ENCODE measurements at regions not wholly inside any gene's neighbourhood (a gene's known extent, or its start where the extent isn't known, plus 50 kb on each side); places are given as distances from the start of the nearest gene placed in this dataset.

DNA sequence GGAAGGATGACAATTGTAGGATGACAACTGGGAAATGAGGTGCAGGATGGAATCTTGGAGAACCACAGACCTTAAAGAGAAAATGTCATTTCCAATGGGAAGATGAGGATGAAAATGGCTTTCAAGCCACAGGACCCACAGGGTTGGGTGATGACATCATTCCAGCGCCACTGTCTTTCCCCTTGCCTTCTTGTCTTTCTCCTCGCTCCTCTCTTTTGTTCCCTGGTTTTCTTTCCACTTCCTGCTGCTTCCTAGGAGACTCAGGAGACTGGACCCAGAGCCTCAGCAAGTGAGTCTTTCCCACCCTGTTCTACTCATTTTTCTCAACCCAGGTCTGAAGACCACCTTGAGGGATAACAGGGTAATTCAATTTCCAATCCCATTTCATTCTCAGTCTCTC lies 548.8 kb downstream of the FGF9 start:
- Histone ChIP-seq H3K27me3 (ENCODE audit: control insufficient read depth, insufficient read depth, low read length) (peaks cover 6% of the 10 kb centered on the region; the same call in 1 of the 2 replicates), H4K8ac (ENCODE audit: low read depth in 2 of 2, low read length in 2 of 2) (no peak overlapping the region), H2AFZ (replicated peaks; ENCODE audit: low read length, poor library complexity) (no peak overlapping the region), H2BK15ac (ENCODE audit: low read depth, low read length) (no peak overlapping the region), H2BK5ac (ENCODE audit: low read depth, low read length, poor library complexity, severe bottlenecking) (no peak overlapping the region), H3K23ac (ENCODE audit: low read depth, low read length) (no peak overlapping the region), H3K4ac (ENCODE audit: low read depth, low read length) (no peak overlapping the region), H2AK9ac (replicated peaks; ENCODE audit: low read depth, low read length, poor library complexity) (no peak overlapping the region), H3K14ac (replicated peaks; ENCODE audit: low read depth, low read length) (no peak overlapping the region), H3K79me1 (ENCODE audit: low read depth in 1 of 2, low read length in 2 of 2) (no peaks in the 10 kb centered on the region), H3K18ac (ENCODE audit: low read depth, low read length) (no peak overlapping the region), H3K4me1 (ENCODE audit: control insufficient read depth, insufficient read depth, low read length) (no peaks in the 10 kb centered on the region), H3K9me1 (ENCODE audit: insufficient read depth, low read length) (no peaks in the 10 kb centered on the region), H3K4me3 (ENCODE audit: insufficient read depth, low read depth, low read length) (no peak overlapping the region), H3K56ac (ENCODE audit: extremely low read depth, insufficient read depth, low read length) (no peak overlapping the region), H4K5ac (ENCODE audit: low read depth, low read length) (no peak overlapping the region), H2BK20ac (ENCODE audit: low read depth, low read length) (no peak overlapping the region), H2BK120ac (ENCODE audit: low read depth, low read length) (no peak overlapping the region), H3K9me3 (ENCODE audit: control insufficient read depth, insufficient read depth, low read length) (no peaks in the 10 kb centered on the region), H4K91ac (ENCODE audit: insufficient read depth, low read depth, low read length) (no peak overlapping the region), H3K4me2 (ENCODE audit: low read depth, low read length) (no peak overlapping the region), H2AK5ac (ENCODE audit: low read depth, low read length) (no peak overlapping the region), H3K27ac (ENCODE audit: insufficient read depth, low read length) (no peak overlapping the region), H3K9ac (ENCODE audit: low read depth, low read length) (no peak overlapping the region), H4K20me1 (ENCODE audit: insufficient read depth, low read length) (no peaks in the 10 kb centered on the region), H3K36me3 (ENCODE audit: control insufficient read depth, insufficient read depth, low read length) (no peaks in the 10 kb centered on the region)
- DNase-seq (no peak), ATAC-seq (ENCODE audit: low read depth) (no peak)
- in situ Hi-C loops (cut with MboI; ENCODE audit: low sequenced_read_pairs) (no loop called here), dilution Hi-C loops (cut with HindIII; ENCODE audit: low sequenced_read_pairs, unreplicated experiment) (no loop called here), intact Hi-C loops (cut with micrococcal nuclease) (no loop called here)
- WGBS, 2 experiments (ENCODE audit: extremely low coverage in 2 of 2, insufficient read length in 1 of 2), result 90% methylated on average over 2 of the region's 2 CpGs; no CpG with 5 or more reads in 1 of the 2 experiments
- ChIA-PET CTCF (no interaction called here), POLR2A (ENCODE audit: unreplicated experiment) (no interaction called here)
- no TSS peak for BruUV-seq (replicated peaks)
- TF ChIP-seq, protein P1, sequence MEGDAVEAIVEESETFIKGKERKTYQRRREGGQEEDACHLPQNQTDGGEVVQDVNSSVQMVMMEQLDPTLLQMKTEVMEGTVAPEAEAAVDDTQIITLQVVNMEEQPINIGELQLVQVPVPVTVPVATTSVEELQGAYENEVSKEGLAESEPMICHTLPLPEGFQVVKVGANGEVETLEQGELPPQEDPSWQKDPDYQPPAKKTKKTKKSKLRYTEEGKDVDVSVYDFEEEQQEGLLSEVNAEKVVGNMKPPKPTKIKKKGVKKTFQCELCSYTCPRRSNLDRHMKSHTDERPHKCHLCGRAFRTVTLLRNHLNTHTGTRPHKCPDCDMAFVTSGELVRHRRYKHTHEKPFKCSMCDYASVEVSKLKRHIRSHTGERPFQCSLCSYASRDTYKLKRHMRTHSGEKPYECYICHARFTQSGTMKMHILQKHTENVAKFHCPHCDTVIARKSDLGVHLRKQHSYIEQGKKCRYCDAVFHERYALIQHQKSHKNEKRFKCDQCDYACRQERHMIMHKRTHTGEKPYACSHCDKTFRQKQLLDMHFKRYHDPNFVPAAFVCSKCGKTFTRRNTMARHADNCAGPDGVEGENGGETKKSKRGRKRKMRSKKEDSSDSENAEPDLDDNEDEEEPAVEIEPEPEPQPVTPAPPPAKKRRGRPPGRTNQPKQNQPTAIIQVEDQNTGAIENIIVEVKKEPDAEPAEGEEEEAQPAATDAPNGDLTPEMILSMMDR (conservative IDR thresholded peaks at IDR 0.05; ENCODE audit: low read depth, low read length), result no peak
- TF ChIP-seq BHLHE40 (IDR thresholded peaks at IDR 0.05; ENCODE audit: low read depth, low read length) (no peak), POLR2A (IDR thresholded peaks at IDR 0.05; ENCODE audit: low read depth, low read length) (no peak), RCOR1 (IDR thresholded peaks at IDR 0.05; ENCODE audit: insufficient replicate concordance, low read length) (no peak), USF2 (IDR thresholded peaks at IDR 0.05; ENCODE audit: low read depth, low read length) (no peak), CHD1 (IDR thresholded peaks at IDR 0.05; ENCODE audit: low read depth, low read length) (no peak), NFE2L2 (IDR thresholded peaks at IDR 0.05; ENCODE audit: low read depth, low read length) (no peak), MXI1 (IDR thresholded peaks at IDR 0.05; ENCODE audit: borderline replicate concordance, low read depth, low read length) (no peak)
